ENCODE measurements at regions not wholly inside any gene's neighbourhood (a gene's known extent, or its start where the extent isn't known, plus 50 kb on each side); places are given as distances from the start of the nearest gene placed in this dataset.

DNA sequence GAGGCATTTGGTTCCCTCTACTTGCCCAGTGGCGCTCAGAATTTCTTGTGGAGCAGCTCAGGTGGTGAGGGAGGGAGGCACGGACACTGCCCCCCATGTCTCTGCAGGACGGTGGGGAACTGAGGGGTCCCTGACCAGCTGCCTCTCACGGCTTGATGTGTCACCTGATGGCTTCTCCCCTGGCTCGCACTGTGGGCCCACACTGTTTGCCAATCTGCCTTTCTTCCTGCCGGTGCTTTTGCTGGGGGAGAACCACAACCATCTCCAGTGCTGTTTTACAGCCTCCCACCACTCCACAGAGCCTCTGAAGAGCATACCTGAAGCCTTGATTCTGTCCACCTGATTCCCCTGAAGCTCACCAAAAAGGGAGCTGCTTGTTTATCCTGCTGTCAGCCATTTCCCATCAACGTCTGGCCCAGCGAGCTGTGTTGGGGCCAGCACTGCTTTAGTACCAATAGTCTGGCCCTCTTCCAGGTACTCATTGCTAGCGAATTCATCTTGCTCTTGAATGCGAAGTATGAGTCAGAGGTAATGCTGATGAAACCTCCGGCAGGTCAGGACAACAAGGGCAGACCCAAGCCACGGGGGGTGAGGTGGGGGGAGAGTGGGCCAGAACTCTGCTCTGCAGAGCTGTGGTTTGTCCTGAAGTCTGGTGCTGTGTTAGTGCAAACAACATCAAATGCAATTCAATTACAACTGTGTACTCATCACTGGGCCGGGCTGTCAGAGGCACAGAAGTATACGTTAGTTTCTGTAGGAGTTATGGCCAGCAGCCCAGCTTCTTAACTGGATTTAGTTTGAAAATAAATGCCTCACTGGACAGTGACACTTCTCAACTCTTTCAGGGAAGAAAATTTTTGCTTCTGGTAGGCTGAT is 208.3 kb upstream of the JADE1 start:
- DNase-seq, result no peak

DNA sequence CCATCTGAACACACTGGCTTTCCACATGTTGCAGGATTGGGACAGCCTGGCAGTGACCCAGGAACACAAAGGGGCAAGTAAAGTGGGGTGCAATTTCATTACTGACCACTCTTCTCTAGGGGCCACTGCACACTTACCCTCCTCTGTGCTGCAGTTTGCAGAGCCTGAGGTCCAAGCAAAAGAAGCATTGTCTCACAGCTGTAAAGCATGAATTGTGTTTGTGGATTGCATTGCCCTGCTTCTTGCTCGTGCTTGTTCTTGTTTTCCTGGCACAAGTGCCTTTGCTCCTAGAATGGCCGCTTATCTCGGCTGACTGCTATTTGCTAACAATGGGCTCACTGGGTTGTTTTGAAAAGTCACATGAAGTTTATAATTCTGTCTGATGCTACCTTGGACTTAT is 209.1 kb upstream of the JADE1 start:
- no peak for DNase-seq

GRCh38 chr4:128597500-128597899 is 212.0 kb upstream of the JADE1 start:
- DNase-seq, result no peak

DNA sequence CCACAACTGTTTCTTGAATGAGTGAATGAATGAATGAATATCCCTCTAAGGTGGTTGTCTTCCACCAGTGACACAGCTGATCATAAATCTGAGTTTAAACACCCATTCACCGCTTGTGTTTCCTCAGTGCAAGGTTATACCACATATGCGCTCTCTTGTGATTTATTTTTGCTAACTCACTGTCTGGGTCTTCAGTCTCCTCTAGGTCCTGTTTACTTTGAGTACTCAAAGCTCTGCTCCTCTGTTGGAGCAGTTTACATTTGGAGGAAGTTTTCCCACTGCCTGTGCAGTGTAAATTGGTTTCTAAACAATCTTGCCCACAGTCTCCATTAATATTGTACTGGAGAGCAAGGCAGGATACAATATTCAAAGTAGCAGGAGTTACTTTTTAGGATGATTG is 212.6 kb upstream of the JADE1 start:
- no peak for DNase-seq

GRCh38 chr4:128596115-128596514 is 213.4 kb upstream of the JADE1 start:
- DNase-seq, result no peak

DNA sequence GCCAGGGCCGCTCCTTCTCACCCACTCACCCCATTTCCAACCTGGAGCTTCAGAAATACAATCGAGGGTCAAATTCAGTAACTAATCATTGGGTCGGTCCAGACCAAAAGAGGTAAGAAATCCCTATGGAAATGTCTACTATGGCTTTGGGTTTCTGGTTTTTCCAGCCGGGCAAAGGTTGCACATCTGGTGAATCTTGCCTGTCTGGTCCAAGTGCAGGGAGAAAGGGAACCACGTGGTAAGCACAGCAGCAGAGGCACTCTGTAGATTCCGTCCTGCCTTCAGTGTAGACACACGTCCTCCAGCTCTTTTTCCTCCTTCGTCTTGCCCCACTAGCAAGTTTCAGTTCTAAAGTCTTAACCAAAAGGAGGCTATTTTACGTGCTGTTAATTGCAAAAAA is 218.0 kb upstream of the JADE1 start:
- no peak for DNase-seq

DNA sequence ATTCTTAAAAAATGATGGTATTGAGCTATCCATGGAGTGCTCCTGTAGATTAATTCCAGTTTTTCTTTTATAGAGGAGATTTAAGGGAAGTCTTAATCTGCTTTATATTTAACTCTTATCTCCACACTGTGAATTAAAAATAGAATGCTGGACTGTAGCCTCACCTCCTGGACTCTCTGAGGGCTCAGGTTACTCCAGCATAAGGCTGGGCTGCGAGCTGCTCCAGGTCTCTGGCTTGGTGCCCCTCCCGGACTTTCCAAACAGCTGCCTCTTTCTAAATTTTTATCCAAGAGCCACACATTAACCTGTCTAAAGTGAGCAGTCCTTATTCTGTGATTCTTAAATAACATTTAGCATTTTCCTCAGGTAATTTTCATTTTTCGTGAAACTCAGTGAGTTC is 218.7 kb upstream of the JADE1 start:
- DNase-seq, result no peak

DNA sequence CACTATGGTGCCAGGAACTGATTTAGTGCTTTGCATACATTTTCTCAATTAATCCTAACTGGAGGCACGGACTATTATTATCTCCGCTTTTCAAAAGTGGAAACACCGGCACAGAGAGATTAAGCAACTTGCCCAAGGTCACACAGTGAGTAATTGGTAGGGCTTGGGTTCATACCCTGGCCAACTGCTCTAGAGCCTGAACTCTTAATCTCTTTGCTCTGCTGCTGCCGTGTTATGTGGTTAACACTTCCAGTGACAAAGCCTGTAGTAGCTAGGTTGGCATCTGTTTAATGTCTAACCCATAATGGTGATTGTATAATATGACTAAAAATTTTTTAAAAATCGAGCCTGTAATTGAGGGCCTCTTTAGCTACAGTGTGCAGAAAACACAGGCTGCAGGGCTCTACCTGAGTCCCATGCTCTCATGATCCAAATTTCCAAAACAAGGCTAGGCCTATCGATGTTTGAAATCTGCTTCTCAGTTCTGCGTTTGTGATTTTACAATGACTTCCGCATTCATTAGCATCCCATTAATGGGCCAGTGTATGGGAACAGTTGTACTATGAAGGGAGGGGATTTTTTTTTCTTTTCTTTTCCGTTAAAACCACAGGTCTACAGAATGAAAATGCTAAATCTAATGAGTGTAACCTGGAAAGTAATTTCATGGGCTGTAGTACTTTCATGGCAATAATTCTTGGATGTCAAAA is 219.3 kb upstream of the JADE1 start:
- DNase-seq, result no peak

GRCh38 chr4:128589384-128589965 is 220.0 kb upstream of the JADE1 start:
- DNase-seq, result no peak

DNA sequence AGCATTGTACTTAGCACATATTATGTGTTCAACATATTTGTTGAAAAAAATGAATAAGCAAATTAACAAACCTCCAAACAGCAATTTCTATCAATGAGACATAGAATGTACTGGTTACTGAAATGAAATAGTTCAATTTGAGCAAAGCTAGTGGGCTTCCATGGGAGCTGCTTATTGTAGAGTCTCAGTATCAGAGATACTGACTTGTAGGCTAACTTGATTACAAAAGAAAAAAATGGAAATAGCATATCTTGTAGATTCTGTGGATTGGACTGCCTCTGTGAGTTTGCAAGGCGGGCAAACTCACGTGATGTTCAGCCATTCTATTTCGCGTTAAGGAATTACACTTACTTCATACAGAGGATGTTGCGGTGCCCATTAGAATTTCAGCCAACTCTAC is 222.1 kb upstream of the JADE1 start:
- no peak for DNase-seq

- no peak for DNase-seq
Observed at GRCh38 chr4:128583753-128584712, 225.5 kb upstream of the JADE1 start.

- DNase-seq, result no peak
Observed at GRCh38 chr4:128582427-128582870, 227.1 kb upstream of the JADE1 start.

DNA sequence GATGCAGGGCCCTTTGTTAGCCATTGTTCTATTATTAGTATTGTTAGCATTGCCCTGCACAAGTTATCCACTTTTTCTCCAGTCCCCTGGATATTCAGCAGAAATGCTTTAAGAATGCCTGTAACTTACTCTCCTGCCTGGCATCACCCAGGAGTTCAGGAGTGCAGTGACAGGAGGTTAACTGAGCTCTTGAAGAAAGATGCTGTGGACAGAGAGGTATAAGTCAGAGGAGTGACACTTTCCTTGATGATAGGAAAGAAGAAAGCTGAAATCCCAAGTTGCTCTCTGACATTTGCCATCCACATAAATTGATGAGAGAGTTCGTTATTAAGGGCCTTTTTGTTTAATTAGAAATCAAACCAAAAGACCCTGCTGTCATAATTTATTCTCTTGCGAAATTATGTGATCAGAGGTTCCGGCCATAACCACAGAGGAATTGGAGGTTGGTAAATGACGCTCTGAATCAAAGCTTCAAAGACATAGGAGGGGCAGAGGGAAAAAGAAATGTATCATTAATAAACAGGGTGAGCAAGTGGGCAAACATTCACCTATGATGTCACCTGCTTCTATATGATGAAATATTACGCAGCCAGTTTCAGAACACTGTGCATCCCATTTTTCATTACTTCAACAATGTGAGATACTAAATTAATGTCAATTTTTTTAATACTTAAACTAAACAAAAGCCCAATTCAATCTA is 230.2 kb upstream of the JADE1 start:
- DNase-seq, result no peak

- no peak for DNase-seq
Observed at GRCh38 chr4:128574706-128575105, 234.8 kb upstream of the JADE1 start.

DNA sequence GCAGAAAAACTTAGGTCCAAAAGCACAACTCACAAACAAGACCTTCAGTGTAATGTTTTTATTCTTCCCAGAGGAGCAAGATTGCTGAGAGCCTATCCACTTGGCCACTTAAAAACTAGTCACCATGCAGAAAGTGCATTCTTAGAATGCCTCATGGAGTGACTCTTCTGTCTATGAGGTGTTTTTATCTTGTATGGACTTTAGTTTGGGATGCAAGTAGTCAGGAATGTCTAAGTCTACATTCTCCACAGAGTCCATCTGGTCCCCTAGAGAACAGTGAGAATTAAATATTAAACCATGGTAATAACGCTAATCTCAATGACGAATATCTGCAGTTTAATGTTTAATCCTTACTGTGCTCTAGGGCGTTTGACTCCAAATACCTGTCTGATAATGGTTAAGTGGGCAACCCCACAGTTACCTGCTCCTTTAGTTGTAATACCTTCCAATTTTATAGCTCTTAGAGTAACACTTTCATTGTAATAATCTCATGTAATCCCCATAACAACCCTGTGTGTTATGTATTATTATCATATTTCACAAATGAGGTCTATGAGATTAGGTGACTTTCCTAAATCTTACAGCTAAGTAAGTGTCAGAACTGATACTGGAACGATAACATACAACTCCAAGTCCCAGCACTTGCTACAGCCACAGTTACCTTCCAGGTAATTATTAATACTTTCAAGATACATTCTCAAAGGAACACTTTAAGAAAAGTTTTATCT is 235.6 kb upstream of the JADE1 start:
- no peak for DNase-seq

DNA sequence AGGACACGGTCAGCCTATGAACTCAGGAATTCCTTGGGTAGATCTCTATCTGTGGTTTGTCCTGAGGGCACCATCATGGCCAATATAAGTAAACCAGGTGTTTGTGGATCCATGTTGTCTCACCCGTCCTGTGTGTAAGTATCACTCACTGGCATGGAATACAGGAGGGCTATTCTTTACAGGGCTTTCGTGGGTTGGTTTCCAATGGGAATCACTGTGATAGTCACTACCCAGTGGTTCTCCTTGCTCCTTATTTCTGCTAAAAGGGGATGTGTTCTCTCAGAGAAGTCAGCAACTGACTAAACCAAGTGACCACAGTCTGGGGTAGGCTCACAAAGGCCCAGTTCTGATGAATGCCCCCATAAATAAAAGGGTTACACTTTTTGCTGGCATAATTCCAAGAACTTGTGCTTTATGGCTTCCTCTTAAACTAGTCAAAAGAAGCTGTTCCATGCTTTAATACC is 236.7 kb upstream of the JADE1 start:
- DNase-seq, result no peak

DNA sequence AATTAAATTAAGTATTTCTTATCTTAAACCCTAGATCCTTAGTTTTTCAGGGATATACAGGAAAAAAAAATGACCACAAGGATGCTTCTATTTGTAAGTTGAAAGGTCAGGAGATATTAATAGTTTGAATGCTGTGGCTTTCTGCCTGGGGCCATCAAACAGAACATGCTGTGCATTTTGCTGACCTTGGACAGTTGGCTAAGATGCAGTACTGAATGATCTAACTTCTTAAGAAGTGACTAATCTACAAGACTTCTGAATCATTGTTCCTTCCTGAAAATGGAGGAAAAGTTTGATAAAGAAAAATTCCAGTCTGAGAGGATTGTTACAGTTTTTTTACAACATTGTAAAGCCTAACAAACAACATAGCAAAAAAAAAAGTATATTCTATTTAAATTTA is 237.8 kb upstream of the JADE1 start:
- DNase-seq, result no peak

GRCh38 chr4:128570387-128570975 is 239.0 kb upstream of the JADE1 start:
- DNase-seq, result no peak

DNA sequence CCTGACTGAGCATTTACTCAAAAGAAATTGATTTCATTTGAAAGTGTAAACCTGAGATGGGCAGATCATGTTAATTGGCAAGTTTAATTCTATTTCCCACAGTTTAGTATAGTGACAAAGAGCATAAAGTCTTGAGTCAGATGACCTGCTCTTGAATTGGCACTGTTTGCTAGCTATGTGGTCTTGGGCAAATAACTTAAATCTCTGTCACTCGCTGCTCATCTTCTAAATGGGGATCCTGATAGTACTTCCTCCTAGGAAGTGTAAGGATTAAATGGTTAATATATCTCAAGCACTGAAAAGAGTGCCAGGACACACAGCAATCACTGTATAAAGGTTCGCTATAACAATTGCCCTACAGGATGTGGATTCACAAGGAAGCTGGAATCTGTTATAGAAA is 242.8 kb upstream of the JADE1 start:
- no peak for DNase-seq

DNA sequence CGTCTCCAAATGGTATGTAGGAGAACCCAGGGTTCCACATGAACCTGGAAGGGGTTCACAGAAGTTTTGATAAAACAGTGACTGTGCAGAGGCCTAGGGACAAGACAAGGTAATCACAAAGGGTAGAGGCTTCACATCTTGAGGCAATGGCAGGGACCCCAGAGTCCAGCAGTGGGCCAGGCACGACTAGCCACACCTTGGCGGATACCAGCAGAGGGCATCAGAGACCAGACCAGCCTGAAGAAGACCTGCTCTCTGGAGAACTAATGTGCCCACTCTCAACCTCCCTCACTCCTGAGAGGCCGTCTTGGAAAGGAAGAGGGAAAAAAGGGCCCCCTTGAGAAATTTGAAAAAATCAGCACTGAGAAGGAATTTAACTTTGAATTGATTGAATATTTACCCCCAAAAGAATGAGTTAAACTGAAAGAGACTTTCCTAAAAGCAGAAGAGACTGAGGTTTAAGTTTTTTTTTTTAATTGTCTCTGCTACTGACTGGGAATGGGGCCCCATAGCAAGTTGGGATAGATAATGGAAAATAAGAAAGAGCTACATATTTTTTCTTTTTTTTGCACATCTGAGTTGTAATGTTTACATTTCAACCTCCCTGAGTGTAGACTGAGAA is 243.8 kb upstream of the JADE1 start:
- DNase-seq, result no peak
